ENCODE measurements at regions not wholly inside any gene's neighbourhood (a gene's known extent, or its start where the extent isn't known, plus 50 kb on each side); places are given as distances from the start of the nearest gene placed in this dataset.

DNA sequence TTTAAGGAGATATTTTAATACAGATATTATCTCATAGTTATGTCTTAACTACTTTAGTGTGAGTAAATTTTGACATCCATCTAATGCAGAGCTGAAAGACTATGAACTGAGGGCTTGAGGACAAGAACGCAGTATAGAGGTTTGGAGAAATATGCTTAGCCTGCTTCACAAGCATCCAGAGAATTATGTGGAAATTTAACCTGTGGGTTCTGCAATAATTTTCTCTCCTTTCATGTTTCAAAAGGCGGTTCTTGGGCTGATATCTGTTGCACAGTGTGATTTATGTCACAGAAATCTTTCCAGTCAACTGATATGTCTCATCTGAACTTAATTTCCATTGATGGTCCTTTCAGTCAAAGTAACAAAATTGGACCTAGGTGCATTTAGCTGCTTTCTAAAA is 371.9 kb upstream of the VRK2 start:
- TF ChIP-seq, protein P1, sequence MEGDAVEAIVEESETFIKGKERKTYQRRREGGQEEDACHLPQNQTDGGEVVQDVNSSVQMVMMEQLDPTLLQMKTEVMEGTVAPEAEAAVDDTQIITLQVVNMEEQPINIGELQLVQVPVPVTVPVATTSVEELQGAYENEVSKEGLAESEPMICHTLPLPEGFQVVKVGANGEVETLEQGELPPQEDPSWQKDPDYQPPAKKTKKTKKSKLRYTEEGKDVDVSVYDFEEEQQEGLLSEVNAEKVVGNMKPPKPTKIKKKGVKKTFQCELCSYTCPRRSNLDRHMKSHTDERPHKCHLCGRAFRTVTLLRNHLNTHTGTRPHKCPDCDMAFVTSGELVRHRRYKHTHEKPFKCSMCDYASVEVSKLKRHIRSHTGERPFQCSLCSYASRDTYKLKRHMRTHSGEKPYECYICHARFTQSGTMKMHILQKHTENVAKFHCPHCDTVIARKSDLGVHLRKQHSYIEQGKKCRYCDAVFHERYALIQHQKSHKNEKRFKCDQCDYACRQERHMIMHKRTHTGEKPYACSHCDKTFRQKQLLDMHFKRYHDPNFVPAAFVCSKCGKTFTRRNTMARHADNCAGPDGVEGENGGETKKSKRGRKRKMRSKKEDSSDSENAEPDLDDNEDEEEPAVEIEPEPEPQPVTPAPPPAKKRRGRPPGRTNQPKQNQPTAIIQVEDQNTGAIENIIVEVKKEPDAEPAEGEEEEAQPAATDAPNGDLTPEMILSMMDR (IDR thresholded peaks at IDR 0.05; ENCODE audit: low read length), result no peak
- TF ChIP-seq EZH2 (optimal IDR thresholded peaks at IDR 0.05; ENCODE audit: low read depth, low read length) (no peak), EZH2phosphoT487 (IDR thresholded peaks at IDR 0.05; ENCODE audit: low read length) (no peak)
